Stomach smooth muscle (tissue), 2 donors: ENCODE measurements at regions not wholly inside any gene's neighbourhood (a gene's known extent, or its start where the extent isn't known, plus 50 kb on each side); places are given as distances from the start of the nearest gene placed in this dataset.
"Not testable (repeated sequence)": the region's sequence is repeated elsewhere in the genome, so short reads cannot be mapped to it uniquely, and the experiment has no call there.

Source experiments
- H3K27ac ChIP-seq: one replicate; pipeline ENCODE4 v1.7.0; 2013; ENCODE audit warnings: mild to moderate bottlenecking, low read length, inconsistent platforms
- H3K27me3 ChIP-seq, 2 donors: one replicate each; pipeline ENCODE4 v1.7.0; 2013; ENCODE audit warnings: low read length in 2 of 2; ENCODE audit not compliant: insufficient read depth in 2 of 2, control insufficient read depth in 1 of 2
- H3K36me3 ChIP-seq, 2 donors: one replicate each; pipeline ENCODE4 v1.7.0; 2013; ENCODE audit warnings: low read length in 2 of 2; ENCODE audit not compliant: control insufficient read depth in 2 of 2, insufficient read depth in 2 of 2
- H3K4me1 ChIP-seq: one replicate; pipeline ENCODE4 v1.7.0; 2013; ENCODE audit warnings: low read length; ENCODE audit not compliant: control insufficient read depth, insufficient read depth
- H3K4me3 ChIP-seq, 2 donors: one replicate each; pipeline ENCODE4 v1.7.0; 2013; ENCODE audit warnings: low read length in 2 of 2
- H3K9ac ChIP-seq, 2 donors: one replicate each; pipeline ENCODE4 v1.7.0; 2013; ENCODE audit warnings: low read length in 2 of 2, mild to moderate bottlenecking in 1 of 2
- H3K9me3 ChIP-seq, 2 donors: one replicate each; pipeline ENCODE4 v1.7.0; 2013; ENCODE audit warnings: low read length in 2 of 2; ENCODE audit not compliant: control insufficient read depth in 2 of 2
- donor health status: healthy.
- donor health status: Pancreatic carcinoma.

DNA sequence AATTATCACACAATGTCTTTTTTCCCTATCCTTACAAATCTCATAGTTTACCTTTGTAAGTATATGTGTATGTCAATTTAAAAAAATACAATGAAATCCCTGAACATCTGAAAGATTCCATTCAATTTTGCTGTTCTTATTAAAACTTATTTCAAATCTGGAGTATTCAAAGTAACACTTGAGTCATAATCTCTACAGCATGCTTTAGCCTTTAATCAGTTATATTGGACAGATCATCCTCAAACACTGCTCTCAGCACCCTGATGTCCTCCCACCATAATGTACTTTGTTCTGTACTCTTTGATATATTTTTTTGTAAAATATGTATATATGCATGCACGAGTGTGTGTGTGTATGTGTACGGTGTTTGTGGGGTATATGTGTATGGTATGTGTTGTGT, 83.0 kb upstream of the RPS6KA2 start:
- Histone ChIP-seq H3K36me3 (no peaks in the 10 kb centered on the region), H3K27me3 (no peaks in the 10 kb centered on the region), H3K4me1 (no peaks in the 10 kb centered on the region), H3K4me3 (no peak overlapping the region), H3K27ac (no peak overlapping the region), H3K9ac (no peak overlapping the region), H3K9me3 (peaks cover 0 to 9% of the 10 kb centered on the region in 2 donors)

DNA sequence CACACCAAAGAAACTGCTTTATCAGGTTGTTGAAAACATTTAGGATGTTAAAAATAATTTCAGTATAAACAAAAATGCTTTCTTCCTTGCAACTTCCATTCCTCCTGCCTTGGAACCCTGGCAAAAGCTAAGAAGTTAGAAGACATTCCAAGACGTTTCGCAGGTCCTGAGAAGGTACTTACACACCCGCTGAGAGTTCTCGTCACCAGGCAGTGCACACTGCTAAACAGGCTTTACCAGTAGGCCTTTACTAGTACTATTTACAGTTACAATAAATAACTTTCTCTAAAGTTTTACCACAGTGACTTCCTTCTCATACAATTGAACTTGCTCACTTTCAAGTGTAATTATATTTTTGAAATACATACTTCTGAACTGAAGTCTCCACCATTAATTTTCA, 81.4 kb upstream of the RPS6KA2 start:
- no peaks in the 10 kb centered on the region for H3K36me3 ChIP-seq
- no peaks in the 10 kb centered on the region for H3K4me1 ChIP-seq
- H3K9ac ChIP-seq = no peak overlapping the region
- peaks cover 0 to 9% of the 10 kb centered on the region in 2 donors for H3K9me3 ChIP-seq
- no peak overlapping the region for H3K27ac ChIP-seq
- no peak overlapping the region for H3K4me3 ChIP-seq
- no peaks in the 10 kb centered on the region for H3K27me3 ChIP-seq

DNA sequence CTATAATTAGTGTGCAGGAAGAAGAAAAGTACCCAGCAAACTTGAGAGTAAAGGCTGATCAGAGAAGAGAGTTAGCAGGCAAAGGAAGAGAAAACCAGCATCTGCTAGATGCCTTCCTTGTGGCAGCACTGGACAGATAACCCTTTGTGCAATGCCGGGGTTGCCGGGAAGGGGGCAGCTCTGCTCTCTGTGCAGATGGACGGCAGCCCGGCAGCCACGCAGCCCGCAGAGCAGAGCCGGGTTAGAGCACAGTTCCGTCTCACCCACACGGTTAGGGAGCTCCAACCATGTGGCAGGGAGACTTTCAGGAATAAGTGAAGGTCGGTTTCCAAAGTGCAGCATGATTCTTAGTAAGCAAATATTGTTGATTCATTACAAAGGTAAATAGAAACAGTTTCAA, 80.0 kb upstream of the RPS6KA2 start:
- Histone ChIP-seq H3K36me3 (no peaks in the 10 kb centered on the region), H3K9ac (no peak overlapping the region), H3K27ac (no peak overlapping the region), H3K4me3 (no peak overlapping the region), H3K9me3 (peaks cover 0 to 7% of the 10 kb centered on the region in 2 donors), H3K27me3 (no peaks in the 10 kb centered on the region), H3K4me1 (no peaks in the 10 kb centered on the region)

DNA sequence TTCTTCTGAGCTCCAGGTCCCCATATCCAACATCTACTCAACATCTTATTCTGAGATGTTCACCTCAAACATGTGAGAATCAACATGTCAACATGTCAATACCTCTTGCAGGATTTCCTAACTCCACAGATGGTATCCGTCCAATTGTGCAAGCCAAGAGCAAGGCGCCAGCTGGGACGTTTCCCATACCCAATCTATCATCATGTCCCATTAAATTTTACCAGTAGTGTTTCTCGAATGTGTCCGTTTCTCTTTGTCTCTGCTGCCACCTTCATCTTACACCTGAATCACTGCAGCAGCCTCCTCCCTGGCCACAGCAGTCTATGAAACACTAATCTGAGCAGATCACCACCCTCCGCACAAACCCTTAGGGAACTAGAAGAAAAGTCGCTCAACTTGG, 78.0 kb upstream of the RPS6KA2 start:
- Histone ChIP-seq H3K9ac (no peak overlapping the region), H3K4me1 (no peaks in the 10 kb centered on the region), H3K36me3 (no peaks in the 10 kb centered on the region), H3K9me3 (no peaks in the 10 kb centered on the region), H3K27ac (no peak overlapping the region), H3K4me3 (no peak overlapping the region), H3K27me3 (no peaks in the 10 kb centered on the region)

DNA sequence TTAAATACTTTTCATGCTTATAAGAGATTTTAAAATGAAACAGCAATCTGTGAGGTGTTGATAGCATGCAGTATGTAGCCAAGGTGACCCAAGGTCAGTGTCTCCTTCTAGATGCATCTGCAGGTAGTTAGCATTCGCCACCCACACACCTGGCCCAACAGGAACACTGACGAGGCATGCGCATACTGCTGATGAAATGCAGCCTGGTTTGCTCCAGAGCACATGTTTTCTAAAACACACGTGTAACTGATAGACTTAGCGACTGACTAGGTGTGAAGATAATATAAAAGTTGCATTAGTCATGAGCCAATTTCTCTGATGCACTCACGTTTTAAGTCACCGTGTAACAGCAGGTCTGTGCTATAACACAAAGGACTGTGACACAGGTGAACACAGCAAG, 77.1 kb upstream of the RPS6KA2 start:
- no peak overlapping the region for H3K4me3 ChIP-seq
- H3K36me3 ChIP-seq = no peaks in the 10 kb centered on the region
- no peak overlapping the region for H3K9ac ChIP-seq
- H3K4me1 ChIP-seq = no peaks in the 10 kb centered on the region
- no peaks in the 10 kb centered on the region for H3K27me3 ChIP-seq
- H3K27ac ChIP-seq = no peak overlapping the region
- no peaks in the 10 kb centered on the region for H3K9me3 ChIP-seq

DNA sequence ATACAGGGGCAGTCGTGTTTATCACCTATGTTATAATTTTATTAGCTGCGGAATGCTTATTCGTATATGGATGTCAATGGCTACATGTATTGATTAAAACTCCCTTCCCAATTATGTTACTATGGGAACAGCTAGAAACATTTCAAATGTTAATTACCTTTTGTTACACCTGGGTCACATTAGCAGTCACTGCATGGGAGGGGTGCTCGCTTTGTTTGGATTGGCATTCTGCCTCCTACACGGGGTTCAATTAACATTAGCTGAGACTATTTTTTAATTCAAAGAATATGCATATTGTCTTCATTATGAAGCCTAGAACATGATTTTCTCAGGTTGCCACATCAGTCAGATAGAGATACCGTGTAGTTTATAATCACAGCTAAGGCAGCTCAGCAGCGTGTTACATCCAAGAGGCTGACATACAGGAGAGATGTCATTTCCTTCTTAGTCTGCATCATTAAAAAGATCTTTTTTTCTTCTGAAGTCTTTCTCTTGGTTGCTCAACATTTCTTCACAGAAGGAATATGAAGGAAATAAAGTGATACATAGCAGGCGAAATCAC, 76.2 kb upstream of the RPS6KA2 start:
- Histone ChIP-seq H3K27ac (no peak overlapping the region), H3K4me1 (no peaks in the 10 kb centered on the region), H3K9ac (no peak overlapping the region), H3K27me3 (no peaks in the 10 kb centered on the region), H3K4me3 (no peak overlapping the region), H3K9me3 (no peaks in the 10 kb centered on the region), H3K36me3 (no peaks in the 10 kb centered on the region)

DNA sequence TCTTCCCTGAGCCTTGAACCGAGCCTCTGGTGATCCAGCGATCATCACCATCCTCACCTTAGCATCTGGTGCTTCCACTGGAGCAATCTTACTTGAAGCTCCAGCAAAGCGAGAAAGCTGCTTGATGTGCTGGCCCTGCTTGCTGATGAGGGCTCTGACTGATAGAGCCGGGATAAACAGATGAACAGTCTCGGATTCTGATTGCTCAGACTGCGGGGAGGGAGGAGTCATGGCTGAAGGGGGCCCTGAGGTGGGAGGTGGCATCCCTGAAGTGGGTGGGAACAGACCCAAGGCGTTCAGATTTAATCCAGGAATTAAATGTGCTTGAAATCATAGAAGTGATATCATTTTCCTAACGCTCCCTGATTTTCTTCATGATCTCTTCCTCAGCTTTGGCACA, 74.4 kb upstream of the RPS6KA2 start:
- not testable (repeated sequence) for H3K4me3 ChIP-seq, H3K36me3 ChIP-seq, H3K27ac ChIP-seq, H3K27me3 ChIP-seq, H3K9ac ChIP-seq, H3K9me3 ChIP-seq, H3K4me1 ChIP-seq

DNA sequence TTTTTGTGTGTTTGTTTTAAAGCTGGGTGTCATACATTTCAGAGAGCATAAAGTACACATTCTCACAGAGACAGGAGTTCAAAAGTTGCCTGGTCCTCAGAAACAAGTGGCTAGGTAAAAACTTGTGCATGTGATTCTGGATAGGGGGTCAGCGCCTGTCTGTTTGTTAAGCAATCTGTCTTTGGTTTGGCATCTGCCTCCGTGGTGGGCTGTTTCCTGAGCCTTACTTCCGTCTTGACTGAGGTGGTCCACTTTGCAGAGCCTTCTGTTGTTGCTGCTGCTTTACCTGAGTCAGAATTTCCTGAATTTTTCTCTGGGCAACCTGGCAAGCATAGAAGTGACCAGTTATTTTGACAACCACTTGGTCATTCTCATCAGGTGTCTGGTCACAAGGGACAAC, 73.8 kb upstream of the RPS6KA2 start:
- not testable (repeated sequence) for H3K4me3 ChIP-seq, H3K4me1 ChIP-seq, H3K36me3 ChIP-seq, H3K27ac ChIP-seq, H3K27me3 ChIP-seq, H3K9me3 ChIP-seq, H3K9ac ChIP-seq

DNA sequence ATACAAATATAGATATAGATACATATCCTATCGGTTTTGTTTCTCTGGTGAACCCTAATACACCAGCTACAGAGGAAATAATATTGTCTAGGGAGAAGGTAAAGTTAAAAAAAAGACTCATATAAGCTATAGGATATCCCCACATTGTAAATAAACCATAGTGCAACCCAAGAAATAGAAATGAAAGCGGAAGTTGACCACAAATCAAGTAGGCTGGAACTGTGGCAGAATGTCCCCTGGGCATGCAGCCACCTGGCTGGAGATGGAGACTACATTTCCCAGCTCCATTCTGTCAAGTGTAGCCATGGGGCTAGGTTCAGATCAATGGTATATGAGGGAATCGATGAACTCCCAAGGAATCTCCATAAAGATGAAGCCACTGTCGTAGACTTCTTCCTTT, 70.1 kb upstream of the RPS6KA2 start:
- no peaks in the 10 kb centered on the region for H3K36me3 ChIP-seq
- H3K4me3 ChIP-seq = no peak overlapping the region
- H3K27me3 ChIP-seq = no peaks in the 10 kb centered on the region
- no peaks in the 10 kb centered on the region for H3K9me3 ChIP-seq
- no peaks in the 10 kb centered on the region for H3K4me1 ChIP-seq
- no peak overlapping the region for H3K27ac ChIP-seq
- no peak overlapping the region for H3K9ac ChIP-seq

DNA sequence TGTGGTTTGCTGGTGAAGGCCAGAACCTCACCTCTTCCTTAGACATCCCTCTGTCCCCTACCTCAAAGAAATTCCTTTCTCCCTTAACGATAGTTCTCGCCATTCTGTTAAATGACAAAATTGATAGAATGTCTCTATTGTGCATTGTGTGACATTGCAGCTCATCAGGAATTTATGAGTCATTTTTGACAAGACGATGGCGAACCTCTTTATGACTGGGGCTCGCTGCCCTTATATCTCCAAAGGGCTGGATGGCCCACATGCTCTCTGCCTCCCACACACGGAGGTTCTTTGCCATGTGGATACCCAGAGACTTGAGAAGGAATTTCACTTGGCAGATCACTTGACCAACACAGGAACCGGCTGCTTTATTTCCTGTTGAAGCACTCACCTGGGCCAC, 66.8 kb upstream of the RPS6KA2 start:
- no peaks in the 10 kb centered on the region for H3K9me3 ChIP-seq
- H3K27ac ChIP-seq = no peak overlapping the region
- no peaks in the 10 kb centered on the region for H3K27me3 ChIP-seq
- H3K4me3 ChIP-seq = no peak overlapping the region
- no peaks in the 10 kb centered on the region for H3K36me3 ChIP-seq
- H3K4me1 ChIP-seq = peaks cover 11% of the 10 kb centered on the region
- H3K9ac ChIP-seq = no peak overlapping the region

DNA sequence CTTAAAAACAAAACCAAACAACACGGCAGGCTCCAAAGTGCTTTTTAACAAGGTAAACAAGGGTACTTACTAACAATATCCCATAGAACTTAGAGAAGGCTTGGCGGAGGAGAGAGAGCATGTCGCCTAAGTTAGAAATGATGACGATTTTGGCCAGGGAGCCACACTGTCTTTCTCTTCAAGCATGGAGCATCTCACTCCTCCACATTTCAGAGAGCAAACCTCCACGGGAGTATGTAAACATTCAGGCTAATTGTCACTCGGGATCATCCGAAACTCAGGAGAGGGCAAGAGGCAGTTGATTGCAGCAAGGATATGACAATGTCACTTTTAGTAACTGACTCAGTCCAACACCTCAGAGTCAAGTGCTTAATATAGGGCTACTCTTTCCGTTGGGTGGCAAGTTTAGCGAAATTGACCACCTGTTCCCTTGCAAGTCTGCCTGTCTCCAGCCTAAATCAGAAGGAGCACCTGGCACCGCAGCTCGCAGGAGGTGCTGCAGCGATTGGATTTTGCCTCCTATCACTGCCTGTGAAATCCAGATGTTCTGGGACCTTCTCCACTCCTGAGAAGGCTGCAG, 65.8 kb upstream of the RPS6KA2 start:
- H3K36me3 ChIP-seq = no peaks in the 10 kb centered on the region
- no peak overlapping the region for H3K9ac ChIP-seq
- no peak overlapping the region for H3K27ac ChIP-seq
- no peak overlapping the region for H3K4me3 ChIP-seq
- no peaks in the 10 kb centered on the region for H3K9me3 ChIP-seq
- H3K27me3 ChIP-seq = no peaks in the 10 kb centered on the region
- H3K4me1 ChIP-seq = peaks cover 11% of the 10 kb centered on the region
